HCT116 (cell line): ENCODE measurements at regions not wholly inside any gene's neighbourhood (a gene's known extent, or its start where the extent isn't known, plus 50 kb on each side); places are given as distances from the start of the nearest gene placed in this dataset.

Experiments
- CBX3 ChIP-seq: IDR thresholded peaks from 2 replicates; pipeline ENCODE4 v1.6.1; 2012; ENCODE audit warnings: low read depth
- EZH2 ChIP-seq: fragments of 200-600 bp; sonication (generic); IDR thresholded peaks from 2 replicates; pipeline ENCODE4 v1.6.1; 2017; ENCODE audit warnings: antibody characterized with exemption, mixed run types
- EZH2phosphoT487 ChIP-seq: fragments of 200-600 bp; IDR thresholded peaks from 2 replicates; pipeline ENCODE4 v1.6.1; 2018; ENCODE audit warnings: antibody characterized with exemption, borderline replicate concordance
- JUND ChIP-seq: IDR thresholded peaks from 2 replicates; pipeline ENCODE4 v1.6.1; 2012
- POLR2A ChIP-seq: IDR thresholded peaks from 2 replicates; pipeline ENCODE4 v1.7.0; 2011; ENCODE audit warnings: borderline replicate concordance; ENCODE audit not compliant: insufficient read depth, insufficient read length; ENCODE audit errors: extremely low read depth
- POLR2AphosphoS5 ChIP-seq: IDR thresholded peaks from 2 replicates; pipeline ENCODE4 v1.6.1; 2011; ENCODE audit warnings: mild to moderate bottlenecking, low read depth, low read length, moderate library complexity
- RAD21 ChIP-seq: IDR thresholded peaks from 2 replicates; pipeline ENCODE4 v1.6.1; 2012; ENCODE audit warnings: low read depth, mild to moderate bottlenecking
- TF ChIP-seq, protein P1 (sequence below): IDR thresholded peaks from 2 replicates; pipeline ENCODE4 v1.6.1; 2012
- TF ChIP-seq, protein P2 (sequence below), 3 experiments: fragments of 200-600 bp in 1 of 3; sonication (generic) in 1 of 3; IDR thresholded peaks in 2 of 3; conservative IDR thresholded peaks in 1 of 3; 2 replicates each; pipeline ENCODE4 v1.5.1; 2012 to 2017; ENCODE audit warnings: low read depth in 2 of 3, low read length in 2 of 3, antibody characterized with exemption in 1 of 3, borderline replicate concordance in 1 of 3, control low read depth in 1 of 3, mild to moderate bottlenecking in 1 of 3, mixed read lengths in 1 of 3, mixed run types in 1 of 3, moderate library complexity in 1 of 3; ENCODE audit not compliant: insufficient read depth in 1 of 3
- TF ChIP-seq, protein P3 (sequence below): IDR thresholded peaks from 2 replicates; pipeline ENCODE4 v1.6.1; 2012

DNA sequence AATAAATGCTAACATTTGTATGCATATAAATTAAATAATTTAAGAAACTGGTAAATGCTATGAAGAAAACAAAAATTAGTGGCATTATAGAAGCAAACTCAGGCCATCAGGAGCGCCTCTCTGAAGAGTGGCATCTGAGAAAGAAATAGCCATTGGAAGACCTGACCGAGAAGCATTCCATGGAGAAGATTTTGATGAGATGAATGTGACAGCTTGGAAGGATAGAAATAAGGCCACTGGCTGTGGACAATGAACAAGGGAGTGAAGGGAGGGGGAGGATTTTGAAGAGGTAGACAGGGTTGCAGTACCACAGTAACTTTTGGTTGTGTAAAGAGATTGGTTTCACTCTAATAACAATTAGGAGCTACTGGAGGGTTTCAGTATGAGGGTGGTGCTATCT is 436.7 kb downstream of the CCSER2 start:
- TF ChIP-seq, protein P1, sequence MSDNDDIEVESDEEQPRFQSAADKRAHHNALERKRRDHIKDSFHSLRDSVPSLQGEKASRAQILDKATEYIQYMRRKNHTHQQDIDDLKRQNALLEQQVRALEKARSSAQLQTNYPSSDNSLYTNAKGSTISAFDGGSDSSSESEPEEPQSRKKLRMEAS, result no peak
- TF ChIP-seq RAD21 (no peak), EZH2 (no peak), POLR2AphosphoS5 (no peak), JUND (no peak), POLR2A (no peak), CBX3 (no peak), EZH2phosphoT487 (no peak)
- TF ChIP-seq, protein P2, sequence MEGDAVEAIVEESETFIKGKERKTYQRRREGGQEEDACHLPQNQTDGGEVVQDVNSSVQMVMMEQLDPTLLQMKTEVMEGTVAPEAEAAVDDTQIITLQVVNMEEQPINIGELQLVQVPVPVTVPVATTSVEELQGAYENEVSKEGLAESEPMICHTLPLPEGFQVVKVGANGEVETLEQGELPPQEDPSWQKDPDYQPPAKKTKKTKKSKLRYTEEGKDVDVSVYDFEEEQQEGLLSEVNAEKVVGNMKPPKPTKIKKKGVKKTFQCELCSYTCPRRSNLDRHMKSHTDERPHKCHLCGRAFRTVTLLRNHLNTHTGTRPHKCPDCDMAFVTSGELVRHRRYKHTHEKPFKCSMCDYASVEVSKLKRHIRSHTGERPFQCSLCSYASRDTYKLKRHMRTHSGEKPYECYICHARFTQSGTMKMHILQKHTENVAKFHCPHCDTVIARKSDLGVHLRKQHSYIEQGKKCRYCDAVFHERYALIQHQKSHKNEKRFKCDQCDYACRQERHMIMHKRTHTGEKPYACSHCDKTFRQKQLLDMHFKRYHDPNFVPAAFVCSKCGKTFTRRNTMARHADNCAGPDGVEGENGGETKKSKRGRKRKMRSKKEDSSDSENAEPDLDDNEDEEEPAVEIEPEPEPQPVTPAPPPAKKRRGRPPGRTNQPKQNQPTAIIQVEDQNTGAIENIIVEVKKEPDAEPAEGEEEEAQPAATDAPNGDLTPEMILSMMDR (IDR thresholded peaks at IDR 0.05 in 2 of 3, conservative IDR thresholded peaks at IDR 0.05 in 1 of 3; ENCODE audit: borderline replicate concordance in 1 of 3, insufficient read depth in 1 of 3, low read depth in 2 of 3, low read length in 2 of 3), result no peak
- TF ChIP-seq, protein P3, sequence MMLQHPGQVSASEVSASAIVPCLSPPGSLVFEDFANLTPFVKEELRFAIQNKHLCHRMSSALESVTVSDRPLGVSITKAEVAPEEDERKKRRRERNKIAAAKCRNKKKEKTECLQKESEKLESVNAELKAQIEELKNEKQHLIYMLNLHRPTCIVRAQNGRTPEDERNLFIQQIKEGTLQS, result no peak
